ENCODE measurements at regions not wholly inside any gene's neighbourhood (a gene's known extent, or its start where the extent isn't known, plus 50 kb on each side); places are given as distances from the start of the nearest gene placed in this dataset.

DNA sequence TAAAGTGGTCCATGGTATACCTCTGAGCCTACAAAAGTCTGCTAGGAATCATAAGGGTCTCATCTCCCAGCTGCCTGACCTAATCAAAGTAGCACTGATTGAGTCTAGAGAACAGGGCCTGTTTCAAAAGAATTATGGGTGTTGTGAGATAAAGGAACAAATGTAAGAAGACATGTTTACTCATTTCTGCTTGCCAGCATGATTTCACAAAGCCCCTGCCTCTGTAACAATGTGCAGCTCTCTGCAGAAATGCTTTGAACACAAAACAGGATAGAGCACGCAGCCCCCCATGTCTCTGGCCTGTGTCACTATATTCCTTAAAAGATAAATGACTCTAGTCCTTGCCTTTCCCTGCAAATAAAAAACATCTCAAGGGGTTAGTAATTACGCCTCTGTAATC, 94.7 kb upstream of the IGSF10 start:
- H3K4me3 ChIP-seq (ENCODE audit: low read depth, low read length), result no peak overlapping the region

DNA sequence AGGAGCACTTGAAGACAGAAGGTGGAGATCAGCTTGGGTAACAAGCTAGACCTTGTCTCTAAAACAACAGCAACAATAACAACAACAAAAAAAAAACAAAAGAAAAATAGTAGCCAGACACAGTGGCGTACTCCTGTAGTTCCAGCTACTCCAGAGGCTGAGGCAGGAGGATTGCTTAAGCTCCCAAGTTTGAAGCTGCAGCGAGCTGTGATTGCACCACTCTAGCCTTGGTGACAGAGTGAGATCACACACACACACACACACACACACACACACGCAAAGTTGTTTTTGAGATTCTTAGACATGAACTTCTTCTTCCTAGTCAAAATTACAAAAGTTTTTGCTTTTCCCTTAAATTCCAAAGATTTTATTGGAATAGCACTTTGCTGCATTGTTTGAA, 93.0 kb upstream of the IGSF10 start:
- in situ Hi-C loops (cut with HindIII; ENCODE audit: low sequenced_read_pairs), result no loop called here
- DNase-seq (ENCODE audit: low read depth, low spot score), result no peak
- TF ChIP-seq, protein P1, sequence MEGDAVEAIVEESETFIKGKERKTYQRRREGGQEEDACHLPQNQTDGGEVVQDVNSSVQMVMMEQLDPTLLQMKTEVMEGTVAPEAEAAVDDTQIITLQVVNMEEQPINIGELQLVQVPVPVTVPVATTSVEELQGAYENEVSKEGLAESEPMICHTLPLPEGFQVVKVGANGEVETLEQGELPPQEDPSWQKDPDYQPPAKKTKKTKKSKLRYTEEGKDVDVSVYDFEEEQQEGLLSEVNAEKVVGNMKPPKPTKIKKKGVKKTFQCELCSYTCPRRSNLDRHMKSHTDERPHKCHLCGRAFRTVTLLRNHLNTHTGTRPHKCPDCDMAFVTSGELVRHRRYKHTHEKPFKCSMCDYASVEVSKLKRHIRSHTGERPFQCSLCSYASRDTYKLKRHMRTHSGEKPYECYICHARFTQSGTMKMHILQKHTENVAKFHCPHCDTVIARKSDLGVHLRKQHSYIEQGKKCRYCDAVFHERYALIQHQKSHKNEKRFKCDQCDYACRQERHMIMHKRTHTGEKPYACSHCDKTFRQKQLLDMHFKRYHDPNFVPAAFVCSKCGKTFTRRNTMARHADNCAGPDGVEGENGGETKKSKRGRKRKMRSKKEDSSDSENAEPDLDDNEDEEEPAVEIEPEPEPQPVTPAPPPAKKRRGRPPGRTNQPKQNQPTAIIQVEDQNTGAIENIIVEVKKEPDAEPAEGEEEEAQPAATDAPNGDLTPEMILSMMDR (IDR thresholded peaks at IDR 0.05; ENCODE audit: low read depth, low read length), result no peak
- H3K4me3 ChIP-seq (ENCODE audit: low read depth, low read length), result no peak overlapping the region

More for the DNA sequence above, 94.7 kb upstream of the IGSF10 start:
- in situ Hi-C loops (cut with HindIII; ENCODE audit: low sequenced_read_pairs), result no loop called here
- TF ChIP-seq, protein P1 (IDR thresholded peaks at IDR 0.05; ENCODE audit: low read depth, low read length), result no peak
- no peak for DNase-seq (ENCODE audit: low read depth, low spot score)

DNA sequence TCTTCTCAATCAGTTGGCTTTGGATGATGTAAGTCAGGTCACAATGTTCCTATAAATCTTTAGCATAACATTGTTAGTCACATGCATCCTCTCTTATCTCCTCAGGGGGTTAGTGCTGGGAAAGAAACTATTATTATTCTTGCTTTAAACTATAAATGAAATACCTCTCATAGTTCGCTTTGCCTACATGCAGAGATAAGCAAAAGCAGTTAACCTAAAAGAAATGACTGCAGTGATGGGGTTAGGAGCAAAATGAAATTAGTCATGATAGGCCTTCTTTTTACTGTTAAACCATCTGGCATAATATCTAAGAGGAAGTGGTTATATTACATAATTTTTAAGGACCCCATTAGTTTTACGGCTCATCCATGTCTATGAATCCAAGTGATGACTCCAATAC, 91.7 kb upstream of the IGSF10 start:
- DNase-seq (ENCODE audit: low read depth, low spot score), result peak; percentile 72

DNA sequence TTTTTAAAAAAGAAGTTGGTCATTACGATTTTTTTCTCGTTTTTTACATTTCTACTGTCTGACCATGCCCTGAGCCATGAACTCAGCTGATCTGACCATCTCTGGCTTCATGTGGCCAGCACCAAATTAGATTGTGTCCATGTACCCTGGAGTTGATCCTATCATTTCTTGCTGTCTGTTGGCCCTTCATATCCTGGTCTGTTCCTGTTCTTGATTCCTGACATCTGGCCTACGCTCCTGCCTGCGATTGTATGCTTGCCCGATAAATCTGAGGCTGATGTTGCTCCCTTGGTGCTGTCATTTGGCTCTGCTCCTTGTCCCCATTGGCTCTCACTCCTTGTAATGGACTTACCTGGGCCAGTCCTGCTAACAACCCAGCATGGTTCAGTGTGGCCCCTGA, 89.8 kb upstream of the IGSF10 start:
- TF ChIP-seq, protein P1 (IDR thresholded peaks at IDR 0.05; ENCODE audit: low read depth, low read length), result no peak
- no peak for DNase-seq (ENCODE audit: low read depth, low spot score)
- no peak overlapping the region for H3K4me3 ChIP-seq (ENCODE audit: low read depth, low read length)
- in situ Hi-C loops (cut with HindIII; ENCODE audit: low sequenced_read_pairs), result no loop called here

More for the DNA sequence above, 91.7 kb upstream of the IGSF10 start:
- in situ Hi-C loops (cut with HindIII; ENCODE audit: low sequenced_read_pairs), result no loop called here
- TF ChIP-seq, protein P1 (IDR thresholded peaks at IDR 0.05; ENCODE audit: low read depth, low read length), result no peak
- no peak overlapping the region for H3K4me3 ChIP-seq (ENCODE audit: low read depth, low read length)

DNA sequence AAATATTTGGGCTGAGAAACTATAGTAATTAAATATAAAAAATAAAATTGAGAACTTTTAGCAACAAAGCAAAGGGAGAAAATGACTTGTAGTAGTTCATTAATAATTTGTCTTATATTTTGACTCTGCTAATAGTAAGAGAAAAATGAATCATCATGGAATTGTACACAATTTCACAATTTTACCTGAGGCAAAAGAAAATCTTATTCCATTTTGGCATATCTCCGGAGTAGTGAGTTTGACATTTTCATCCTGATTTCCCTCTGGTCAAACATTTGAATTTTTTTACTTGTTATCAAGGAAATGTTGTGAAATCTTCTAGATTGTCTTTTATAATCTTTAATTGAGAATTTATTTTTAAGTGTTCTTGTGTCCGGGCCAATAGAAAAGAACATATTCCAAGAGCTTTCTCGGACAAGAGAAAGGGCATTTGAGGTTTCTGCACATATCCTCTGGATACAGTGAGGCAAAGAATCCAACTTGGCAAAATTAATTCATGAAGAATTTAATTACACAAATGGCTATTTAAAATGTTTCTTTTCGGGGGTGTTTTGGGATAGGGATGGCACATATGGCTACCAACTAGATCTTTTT, 89.3 kb upstream of the IGSF10 start:
- DNase-seq (ENCODE audit: low read depth, low spot score), result no peak
- no peak overlapping the region for H3K4me3 ChIP-seq (ENCODE audit: low read depth, low read length)
- in situ Hi-C loops (cut with HindIII; ENCODE audit: low sequenced_read_pairs), result no loop called here
- TF ChIP-seq, protein P1 (IDR thresholded peaks at IDR 0.05; ENCODE audit: low read depth, low read length), result no peak

DNA sequence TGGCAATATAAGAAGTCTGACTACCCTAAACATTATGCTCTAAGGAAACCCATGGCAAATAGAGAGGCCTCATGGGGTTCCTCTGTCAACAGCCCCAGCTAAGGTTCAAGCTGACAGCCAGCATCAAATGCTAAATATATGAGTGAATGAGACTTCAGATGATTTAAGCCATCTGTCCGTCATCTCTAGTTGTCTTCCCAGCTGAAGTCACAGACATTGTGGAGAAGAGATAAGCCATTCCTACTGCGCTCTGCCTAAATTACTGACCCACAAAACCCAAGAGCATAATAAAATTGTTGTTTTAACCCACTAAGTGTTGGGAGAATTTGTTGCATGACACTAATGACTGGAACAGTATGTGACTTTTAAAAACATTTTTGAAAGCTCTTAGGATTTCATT, 87.3 kb upstream of the IGSF10 start:
- no peak for DNase-seq (ENCODE audit: low read depth, low spot score)
- TF ChIP-seq, protein P1 (IDR thresholded peaks at IDR 0.05; ENCODE audit: low read depth, low read length), result no peak
- no peak overlapping the region for H3K4me3 ChIP-seq (ENCODE audit: low read depth, low read length)
- in situ Hi-C loops (cut with HindIII; ENCODE audit: low sequenced_read_pairs), result no loop called here

Data from astrocyte of the spinal cord (primary cell).